Stimulated activated CD4-positive, alpha-beta T cell treated with anti-CD3 and anti-CD28 coated beads, Interleukin-2, amount 100 ng/mL, for 48 hours (primary cell): ENCODE measurements at regions not wholly inside any gene's neighbourhood (a gene's known extent, or its start where the extent isn't known, plus 50 kb on each side); places are given as distances from the start of the nearest gene placed in this dataset.
"Not testable (repeated sequence)": the region's sequence is repeated elsewhere in the genome, so short reads cannot be mapped to it uniquely, and the experiment has no call there.

Experiments
- DNase-seq, 2 donors: peaks; one replicate each; pipeline ENCODE4 v3.0.0-alpha.2; 2020

GRCh38 chr4:159950707-159951106 is 847.8 kb downstream of the RAPGEF2 start:
- no peak for DNase-seq

- DNase-seq, result no peak
These were observed 863.9 kb downstream of the RAPGEF2 start for GRCh38 chr4:159966746-159967145.

GRCh38 chr4:159976871-159977482 is 874.1 kb downstream of the RAPGEF2 start:
- not testable (repeated sequence) for DNase-seq

- no peak for DNase-seq
These were observed 875.2 kb downstream of the RAPGEF2 start for GRCh38 chr4:159977907-159978617.

- DNase-seq, result no peak
These were observed 876.5 kb downstream of the RAPGEF2 start for GRCh38 chr4:159979351-159979750.

GRCh38 chr4:159979953-159980352 is 877.1 kb downstream of the RAPGEF2 start:
- no peak for DNase-seq

- DNase-seq, result no peak
These were observed 878.1 kb downstream of the RAPGEF2 start for GRCh38 chr4:159980826-159981468.

GRCh38 chr4:159981469-159981856 is 878.6 kb downstream of the RAPGEF2 start:
- no peak for DNase-seq

GRCh38 chr4:159983082-159983481 is 880.2 kb downstream of the RAPGEF2 start:
- DNase-seq, result no peak

GRCh38 chr4:160009656-160010493 is 907.0 kb downstream of the RAPGEF2 start:
- DNase-seq, result no peak

- no peak for DNase-seq
These were observed 917.1 kb downstream of the RAPGEF2 start for GRCh38 chr4:160019936-160020335.

GRCh38 chr4:160020804-160021203 is 917.9 kb downstream of the RAPGEF2 start:
- DNase-seq, result no peak

GRCh38 chr4:160021870-160022269 is 919.0 kb downstream of the RAPGEF2 start:
- no peak for DNase-seq

- DNase-seq, result no peak
These were observed 923.8 kb downstream of the RAPGEF2 start for GRCh38 chr4:160026721-160027120.

GRCh38 chr4:160034501-160034900 is 931.6 kb downstream of the RAPGEF2 start:
- DNase-seq, result no peak

GRCh38 chr4:160038615-160039014 is 935.7 kb downstream of the RAPGEF2 start:
- DNase-seq, result no peak

GRCh38 chr4:160044693-160045092 is 941.8 kb downstream of the RAPGEF2 start:
- DNase-seq, result no peak

GRCh38 chr4:160082432-160083207 is 979.7 kb downstream of the RAPGEF2 start:
- DNase-seq, result no peak

- DNase-seq, result no peak
These were observed 988.8 kb downstream of the RAPGEF2 start for GRCh38 chr4:160091631-160092030.

- DNase-seq, result no peak
These were observed 997.4 kb downstream of the RAPGEF2 start for GRCh38 chr4:160100316-160100715.

GRCh38 chr4:160110891-160111290 is 1008.0 kb downstream of the RAPGEF2 start:
- DNase-seq, result no peak

GRCh38 chr4:160117686-160118085 is 1014.8 kb downstream of the RAPGEF2 start:
- no peak for DNase-seq
